Gastroesophageal sphincter (tissue), 3 donors: ENCODE measurements at regions not wholly inside any gene's neighbourhood (a gene's known extent, or its start where the extent isn't known, plus 50 kb on each side); places are given as distances from the start of the nearest gene placed in this dataset.

Source experiments
- CTCF ChIP-seq, 4 experiments: fragments of 200-600 bp in 2 of 4; fragments of 450-650 bp in 2 of 4; sonication (generic) in 1 of 4; IDR thresholded peaks; one replicate each; pipeline ENCODE4 v1.5.1; 2017 to 2019; ENCODE audit warnings: antibody characterized with exemption in 4 of 4, mild to moderate bottlenecking in 2 of 4, moderate library complexity in 2 of 4
- POLR2A ChIP-seq, 2 donors: fragments of 450-650 bp; IDR thresholded peaks; one replicate each; pipeline ENCODE4 v1.6.1; 2017; ENCODE audit warnings: antibody characterized with exemption in 2 of 2, mild to moderate bottlenecking in 2 of 2, moderate library complexity in 1 of 2
- POLR2AphosphoS5 ChIP-seq: sonication (generic); formaldehyde crosslinking; IDR thresholded peaks from one replicate; pipeline ENCODE4 v1.6.1; 2017; ENCODE audit warnings: antibody characterized with exemption

GRCh38 chr6:76742919-76743318, 670.5 kb upstream of the IMPG1 start:
- TF ChIP-seq CTCF (IDR thresholded peaks at IDR 0.05) (no peak), POLR2AphosphoS5 (no peak), POLR2A (IDR thresholded peaks at IDR 0.05) (no peak)
